HCT116 (cell line): ENCODE measurements at regions not wholly inside any gene's neighbourhood (a gene's known extent, or its start where the extent isn't known, plus 50 kb on each side); places are given as distances from the start of the nearest gene placed in this dataset.

Source experiments
- ATAC-seq: fragments of 200-7000 bp; cut with Tn5 transposase; 2 replicates; pipeline ENCODE4 v1.9.1; 2020; ENCODE audit warnings: mild to moderate bottlenecking, moderate library complexity
- BruUV-seq: library from RNA; stranded (reverse); fragments of 400-500 nt; replicated peaks from 2 replicates; lab custom pipeline; 2021; lab: Mats Ljungman, UMichigan
- CTCF ChIA-PET: fragments of 300-600 bp; sonication (Branson Sonifier 250); formaldehyde crosslinking; loops from one replicate; lab custom pipeline; 2021; ENCODE audit warnings: antibody characterized with exemption; lab: Charles Lee
- POLR2A ChIA-PET: fragments of 300-600, 350-600 bp; sonication (Branson Sonifier 250); formaldehyde crosslinking; loops from one replicate; lab custom pipeline; 2021; ENCODE audit warnings: antibody characterized with exemption; lab: Charles Lee
- RAD21 ChIA-PET, 2 experiments: fragments of 300-600 bp; sonication (Branson Sonifier 250); formaldehyde crosslinking; loops; one replicate each; lab custom pipeline; 2023; ENCODE audit warnings: low total read pairs in 2 of 2; ENCODE audit not compliant: uncharacterized antibody in 2 of 2, unreplicated experiment in 2 of 2, low non-redundant PET in 1 of 2; lab: Charles Lee
- DNase-seq: peaks from one replicate; pipeline ENCODE4 v3.0.0-alpha.2; 2010; ENCODE audit warnings: low read depth, low spot score
- H2AFZ ChIP-seq: fragments of 200-600 bp; shearing (Covaris generic), sonication (generic); 2 replicates; pipeline ENCODE4 v1.6.1; 2017; ENCODE audit warnings: low read depth, mixed run types, mixed read lengths, antibody characterized with exemption, low read length; ENCODE audit not compliant: poor library complexity, severe bottlenecking
- H3K27ac ChIP-seq: 2 replicates; pipeline ENCODE4 v1.5.1; 2012; ENCODE audit warnings: low read depth, low read length
- H3K27me3 ChIP-seq: fragments of 200-600 bp; sonication (generic); 2 replicates; pipeline ENCODE4 v1.6.1; 2016; ENCODE audit warnings: mixed run types, low read length, mixed read lengths; ENCODE audit not compliant: insufficient read depth
- H3K36me3 ChIP-seq, 2 experiments: fragments of 200-500 bp in 1 of 2; fragments of 200-600 bp in 1 of 2; sonication (Bioruptor generic) in 1 of 2; sonication (generic) in 1 of 2; 2 replicates each; pipeline versions ENCODE4 v1.5.1 to v1.6.1; 2014 to 2016; ENCODE audit warnings: low read length in 2 of 2, inconsistent platforms in 1 of 2, mixed read lengths in 1 of 2, mixed run types in 1 of 2; ENCODE audit not compliant: insufficient read depth in 2 of 2, control insufficient read depth in 1 of 2
- H3K4me1 ChIP-seq, 2 experiments: fragments of 200-600 bp in 1 of 2; sonication (generic) in 1 of 2; 2 replicates each; pipeline versions ENCODE4 v1.5.1 to v1.6.1; 2012 to 2017; ENCODE audit warnings: low read length in 2 of 2, inconsistent platforms in 1 of 2, mild to moderate bottlenecking in 1 of 2, mixed read lengths in 1 of 2, mixed run types in 1 of 2, moderate library complexity in 1 of 2; ENCODE audit not compliant: insufficient read depth in 2 of 2, control insufficient read depth in 1 of 2
- H3K4me2 ChIP-seq: fragments of 200-600 bp; sonication (generic); 2 replicates; pipeline ENCODE4 v1.6.1; 2017; ENCODE audit warnings: mixed run types, low read length, mixed read lengths
- H3K4me3 ChIP-seq, 2 experiments: fragments of 200-600 bp in 1 of 2; sonication (generic) in 1 of 2; replicated peaks in 1 of 2; 2 replicates each; pipeline ENCODE4 v1.5.1; 2011 to 2016; ENCODE audit warnings: low read length in 2 of 2, control low read depth in 1 of 2, low read depth in 1 of 2, mild to moderate bottlenecking in 1 of 2, mixed read lengths in 1 of 2, mixed run types in 1 of 2
- H3K79me2 ChIP-seq: fragments of 200-600 bp; sonication (generic); 2 replicates; pipeline ENCODE4 v1.6.1; 2017; ENCODE audit warnings: mild to moderate bottlenecking, mixed run types, low read length, moderate library complexity, mixed read lengths; ENCODE audit not compliant: insufficient read depth
- H3K9ac ChIP-seq: fragments of 200-600 bp; sonication (generic); 2 replicates; pipeline ENCODE4 v1.6.1; 2016; ENCODE audit warnings: low read length, mixed read lengths
- H3K9me2 ChIP-seq: fragments of 200-600 bp; sonication (generic), shearing (Covaris generic); 2 replicates; pipeline ENCODE4 v1.6.1; 2017; ENCODE audit warnings: mixed run types, mild to moderate bottlenecking, moderate library complexity; ENCODE audit not compliant: insufficient read depth
- H3K9me3 ChIP-seq, 2 experiments: fragments of 200-500 bp in 1 of 2; fragments of 200-600 bp in 1 of 2; sonication (Bioruptor generic) in 1 of 2; sonication (generic) in 1 of 2; 2 replicates each; pipeline ENCODE4 v1.6.1; 2014 to 2017; ENCODE audit warnings: low read length in 2 of 2, mixed read lengths in 2 of 2, inconsistent platforms in 1 of 2, low read depth in 1 of 2, mild to moderate bottlenecking in 1 of 2, mixed run types in 1 of 2, moderate library complexity in 1 of 2; ENCODE audit not compliant: control insufficient read depth in 1 of 2, insufficient read depth in 1 of 2
- H4K20me1 ChIP-seq: fragments of 200-600 bp; sonication (generic), shearing (Covaris generic); 2 replicates; pipeline ENCODE4 v1.6.1; 2017; ENCODE audit warnings: mixed run types, mild to moderate bottlenecking, moderate library complexity; ENCODE audit not compliant: insufficient read depth
- CBX3 ChIP-seq: IDR thresholded peaks from 2 replicates; pipeline ENCODE4 v1.6.1; 2012; ENCODE audit warnings: low read depth
- EGR1 ChIP-seq: IDR thresholded peaks from 2 replicates; pipeline ENCODE4 v1.6.1; 2012; ENCODE audit warnings: low read depth
- EZH2 ChIP-seq: fragments of 200-600 bp; sonication (generic); IDR thresholded peaks from 2 replicates; pipeline ENCODE4 v1.6.1; 2017; ENCODE audit warnings: antibody characterized with exemption, mixed run types
- EZH2phosphoT487 ChIP-seq: fragments of 200-600 bp; IDR thresholded peaks from 2 replicates; pipeline ENCODE4 v1.6.1; 2018; ENCODE audit warnings: antibody characterized with exemption, borderline replicate concordance
- JUND ChIP-seq: IDR thresholded peaks from 2 replicates; pipeline ENCODE4 v1.6.1; 2012
- POLR2A ChIP-seq: IDR thresholded peaks from 2 replicates; pipeline ENCODE4 v1.7.0; 2011; ENCODE audit warnings: borderline replicate concordance; ENCODE audit not compliant: insufficient read depth, insufficient read length; ENCODE audit errors: extremely low read depth
- REST ChIP-seq: IDR thresholded peaks from 2 replicates; pipeline ENCODE4 v1.6.1; 2012; ENCODE audit warnings: low read depth
- SIN3A ChIP-seq: IDR thresholded peaks from 2 replicates; pipeline ENCODE4 v1.6.1; 2012; ENCODE audit warnings: low read depth
- TCF7L2 ChIP-seq: IDR thresholded peaks from 2 replicates; pipeline ENCODE4 v1.7.0; 2011; ENCODE audit warnings: borderline replicate concordance, inconsistent platforms; ENCODE audit not compliant: insufficient read depth, insufficient read length; ENCODE audit errors: extremely low read depth
- ZBTB33 ChIP-seq: IDR thresholded peaks from 2 replicates; pipeline ENCODE4 v1.6.1; 2011; ENCODE audit warnings: mild to moderate bottlenecking, low read length, moderate library complexity; ENCODE audit not compliant: insufficient replicate concordance; ENCODE audit errors: extremely low read depth
- ZFX ChIP-seq: fragments of 450-650 bp; IDR thresholded peaks from 2 replicates; pipeline ENCODE4 v1.6.1; 2017
- ZNF274 ChIP-seq: fragments of 200-500 bp; sonication (Bioruptor generic); IDR thresholded peaks from 2 replicates; pipeline ENCODE4 v1.6.1; 2014; ENCODE audit warnings: mild to moderate bottlenecking, low read depth, low read length, inconsistent platforms
- intact Hi-C: fragments of 100-400 bp; cut with micrococcal nuclease; formaldehyde crosslinking; loops from 2 replicates; pipeline ENCODE4 v1.10.0; 2022

GRCh38 chr2:220811115-220811514, 761.0 kb downstream of the EPHA4 start:
- Histone ChIP-seq H4K20me1 (no peaks in the 10 kb centered on the region), H3K4me3 (no peak overlapping the region), H3K9me3 (no peaks in the 10 kb centered on the region; a peak in 1 of 4 replicates), H3K9ac (no peak overlapping the region), H3K27me3 (no peaks in the 10 kb centered on the region), H3K4me1 (no peaks in the 10 kb centered on the region), H3K36me3 (no peaks in the 10 kb centered on the region), H3K4me2 (no peak overlapping the region), H3K79me2 (no peaks in the 10 kb centered on the region), H2AFZ (no peak overlapping the region), H3K27ac (no peak overlapping the region), H3K9me2 (no peaks in the 10 kb centered on the region)
- CTCF ChIA-PET, result no interaction called here
- RAD21 ChIA-PET, result no interaction called here
- BruUV-seq, result no TSS peak
- ATAC-seq, result no peak
- no peak for DNase-seq
- TF ChIP-seq REST, result no peak
- TF ChIP-seq SIN3A, result no peak
- intact Hi-C loops, result no loop called here
- POLR2A ChIA-PET, result no interaction called here

- no peak for TF ChIP-seq TCF7L2
- TF ChIP-seq EZH2phosphoT487, result no peak
- TF ChIP-seq EGR1, result no peak
- no peak for TF ChIP-seq JUND
- no peak for TF ChIP-seq EZH2
- TF ChIP-seq ZFX, result no peak
- TF ChIP-seq ZBTB33, result no peak
- no peak for TF ChIP-seq POLR2A
- no peak for TF ChIP-seq CBX3
- no peak for TF ChIP-seq SIN3A
- TF ChIP-seq ZNF274, result no peak
- no TSS peak for BruUV-seq
- Histone ChIP-seq H3K4me3 (no peak overlapping the region), H3K4me1 (no peaks in the 10 kb centered on the region), H3K9me3 (no peaks in the 10 kb centered on the region; a peak in 1 of 4 replicates), H4K20me1 (no peaks in the 10 kb centered on the region), H2AFZ (no peak overlapping the region), H3K79me2 (no peaks in the 10 kb centered on the region), H3K27ac (no peak overlapping the region), H3K36me3 (no peaks in the 10 kb centered on the region), H3K27me3 (no peaks in the 10 kb centered on the region), H3K9me2 (no peaks in the 10 kb centered on the region), H3K9ac (no peak overlapping the region), H3K4me2 (no peak overlapping the region)
- RAD21 ChIA-PET, result no interaction called here
- DNase-seq (no peak), ATAC-seq (no peak)
- POLR2A ChIA-PET, result no interaction called here
- CTCF ChIA-PET, result no interaction called here
- intact Hi-C loops, result no loop called here
Measured at GRCh38 chr2:220811952-220812570, 760.0 kb downstream of the EPHA4 start.
